SU-DHL-6 (cell line): ENCODE measurements at regions not wholly inside any gene's neighbourhood (a gene's known extent, or its start where the extent isn't known, plus 50 kb on each side); places are given as distances from the start of the nearest gene placed in this dataset.

Experiments
- H2AFZ ChIP-seq: fragments of 200-600 bp; sonication (generic); 2 replicates; pipeline ENCODE4 v1.6.1; 2014; ENCODE audit warnings: low read depth, mild to moderate bottlenecking, moderate library complexity, mixed read lengths, antibody characterized with exemption, low read length; ENCODE audit not compliant: severe bottlenecking
- H3F3A ChIP-seq: fragments of 200-600 bp; shearing (Covaris generic); 2 replicates; pipeline ENCODE4 v1.6.0; 2016; ENCODE audit warnings: antibody characterized with exemption, mild to moderate bottlenecking; ENCODE audit not compliant: insufficient read depth
- H3K27ac ChIP-seq: fragments of 200-600 bp; sonication (generic); 2 replicates; pipeline ENCODE4 v1.5.1; 2016; ENCODE audit warnings: low read depth, mild to moderate bottlenecking, low read length, moderate library complexity, mixed read lengths
- H3K27me3 ChIP-seq: fragments of 200-600 bp; sonication (generic), shearing (Covaris generic); 2 replicates; pipeline ENCODE4 v1.6.0; 2014; ENCODE audit warnings: mild to moderate bottlenecking, low read length
- H3K36me3 ChIP-seq: fragments of 200-600 bp; sonication (generic); 2 replicates; pipeline ENCODE4 v1.6.1; 2014; ENCODE audit warnings: mild to moderate bottlenecking, low read length, mixed read lengths
- H3K4me2 ChIP-seq: fragments of 300-600, 200-600 bp; shearing (Covaris generic), sonication (generic); 2 replicates; pipeline ENCODE4 v1.6.0; 2014; ENCODE audit warnings: low read length, low read depth, mild to moderate bottlenecking; ENCODE audit not compliant: poor library complexity, severe bottlenecking
- H3K4me3 ChIP-seq: fragments of 200-600 bp; sonication (generic); 2 replicates; pipeline ENCODE4 v1.5.1; 2014; ENCODE audit warnings: antibody characterized with exemption, low read length, mild to moderate bottlenecking, mixed read lengths; ENCODE audit not compliant: insufficient read depth, poor library complexity, severe bottlenecking
- H3K79me2 ChIP-seq: fragments of 200-600 bp; sonication (generic); 2 replicates; pipeline ENCODE4 v1.6.1; 2014; ENCODE audit warnings: mild to moderate bottlenecking, low read length, moderate library complexity; ENCODE audit not compliant: insufficient read depth
- H3K9ac ChIP-seq: fragments of 200-600 bp; sonication (generic); 2 replicates; pipeline ENCODE4 v1.7.0; 2014; ENCODE audit warnings: mild to moderate bottlenecking, low read length
- H3K9me2 ChIP-seq: fragments of 200-600 bp; sonication (generic); replicated peaks from 2 replicates; pipeline ENCODE4 v1.6.1; 2014; ENCODE audit warnings: low read length; ENCODE audit not compliant: insufficient read depth
- H3K9me3 ChIP-seq: fragments of 200-600 bp; sonication (generic); 2 replicates; pipeline ENCODE4 v1.6.1; 2014; ENCODE audit warnings: low read length, mixed read lengths; ENCODE audit not compliant: insufficient read depth
- H4K20me1 ChIP-seq: fragments of 200-600 bp; sonication (generic); 2 replicates; pipeline ENCODE4 v1.6.1; 2014; ENCODE audit warnings: low read depth, mild to moderate bottlenecking, antibody characterized with exemption, low read length, moderate library complexity, mixed read lengths
- EZH2phosphoT487 ChIP-seq: fragments of 200-600 bp; sonication (generic), shearing (Covaris generic); conservative IDR thresholded peaks from 2 replicates; pipeline ENCODE4 v1.6.1; 2018; ENCODE audit warnings: mild to moderate bottlenecking, antibody characterized with exemption, low read length, moderate library complexity, mixed read lengths
- TF ChIP-seq, protein P1 (sequence below): fragments of 200-600 bp; sonication (generic); IDR thresholded peaks from one replicate; pipeline ENCODE4 v1.5.1; 2017; ENCODE audit warnings: antibody characterized with exemption, mild to moderate bottlenecking, low read length, moderate library complexity; ENCODE audit not compliant: insufficient read depth, poor library complexity, severe bottlenecking

DNA sequence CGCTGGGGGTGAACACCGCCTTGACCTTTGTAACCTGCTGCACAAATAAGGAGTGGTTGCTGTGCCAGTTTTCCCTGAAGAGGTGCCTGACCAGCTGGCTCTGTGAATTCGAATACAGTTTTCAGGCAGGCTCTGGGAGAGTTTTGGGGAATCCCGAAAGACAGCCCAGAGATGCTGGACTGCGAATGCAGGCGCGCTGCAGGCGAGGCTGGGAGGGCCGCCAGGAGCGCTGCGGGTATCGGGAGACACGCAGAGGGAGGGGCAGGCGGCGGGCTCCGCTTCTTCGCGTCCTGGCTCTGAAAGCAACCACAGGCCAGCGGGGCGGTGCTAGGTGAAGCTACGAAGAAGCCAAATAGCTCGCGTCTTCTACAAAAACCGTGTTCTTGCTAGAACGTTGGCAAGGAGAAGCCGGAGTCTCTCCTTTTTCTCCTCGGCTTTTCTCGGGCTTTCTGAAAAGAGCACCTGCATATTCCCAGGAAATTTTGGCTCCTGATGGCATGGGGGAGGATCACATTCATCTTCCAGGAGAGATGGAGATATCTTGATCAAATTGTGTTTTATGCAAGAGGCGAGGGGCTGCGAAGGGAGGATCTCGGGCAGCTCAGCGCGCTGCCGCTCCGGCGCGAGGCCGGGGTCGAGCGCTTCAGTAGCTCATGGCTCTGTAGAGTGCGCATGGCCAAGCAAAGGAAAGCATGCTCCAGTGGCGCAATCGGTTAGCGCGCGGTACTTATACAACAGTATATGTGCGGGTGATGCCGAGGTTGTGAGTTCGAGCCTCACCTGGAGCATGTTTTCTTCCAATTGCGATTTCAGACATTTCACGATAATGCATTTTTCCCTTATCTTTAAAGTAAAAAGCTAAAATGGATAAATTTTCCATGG is 158.1 kb upstream of the ZNF184 start:
- Histone ChIP-seq H3K36me3 (no peaks in the 10 kb centered on the region), H3K9me3 (no peaks in the 10 kb centered on the region), H3K4me2 (no peak overlapping the region), H3K4me3 (no peak overlapping the region), H3F3A (no peaks in the 10 kb centered on the region), H4K20me1 (no peaks in the 10 kb centered on the region), H2AFZ (no peak overlapping the region), H3K27ac (no peak overlapping the region), H3K79me2 (no peaks in the 10 kb centered on the region), H3K9ac (no peak overlapping the region), H3K27me3 (no peaks in the 10 kb centered on the region), H3K9me2 (no peaks in the 10 kb centered on the region)
- TF ChIP-seq EZH2phosphoT487, result no peak
- TF ChIP-seq, protein P1, sequence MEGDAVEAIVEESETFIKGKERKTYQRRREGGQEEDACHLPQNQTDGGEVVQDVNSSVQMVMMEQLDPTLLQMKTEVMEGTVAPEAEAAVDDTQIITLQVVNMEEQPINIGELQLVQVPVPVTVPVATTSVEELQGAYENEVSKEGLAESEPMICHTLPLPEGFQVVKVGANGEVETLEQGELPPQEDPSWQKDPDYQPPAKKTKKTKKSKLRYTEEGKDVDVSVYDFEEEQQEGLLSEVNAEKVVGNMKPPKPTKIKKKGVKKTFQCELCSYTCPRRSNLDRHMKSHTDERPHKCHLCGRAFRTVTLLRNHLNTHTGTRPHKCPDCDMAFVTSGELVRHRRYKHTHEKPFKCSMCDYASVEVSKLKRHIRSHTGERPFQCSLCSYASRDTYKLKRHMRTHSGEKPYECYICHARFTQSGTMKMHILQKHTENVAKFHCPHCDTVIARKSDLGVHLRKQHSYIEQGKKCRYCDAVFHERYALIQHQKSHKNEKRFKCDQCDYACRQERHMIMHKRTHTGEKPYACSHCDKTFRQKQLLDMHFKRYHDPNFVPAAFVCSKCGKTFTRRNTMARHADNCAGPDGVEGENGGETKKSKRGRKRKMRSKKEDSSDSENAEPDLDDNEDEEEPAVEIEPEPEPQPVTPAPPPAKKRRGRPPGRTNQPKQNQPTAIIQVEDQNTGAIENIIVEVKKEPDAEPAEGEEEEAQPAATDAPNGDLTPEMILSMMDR, result no peak

DNA sequence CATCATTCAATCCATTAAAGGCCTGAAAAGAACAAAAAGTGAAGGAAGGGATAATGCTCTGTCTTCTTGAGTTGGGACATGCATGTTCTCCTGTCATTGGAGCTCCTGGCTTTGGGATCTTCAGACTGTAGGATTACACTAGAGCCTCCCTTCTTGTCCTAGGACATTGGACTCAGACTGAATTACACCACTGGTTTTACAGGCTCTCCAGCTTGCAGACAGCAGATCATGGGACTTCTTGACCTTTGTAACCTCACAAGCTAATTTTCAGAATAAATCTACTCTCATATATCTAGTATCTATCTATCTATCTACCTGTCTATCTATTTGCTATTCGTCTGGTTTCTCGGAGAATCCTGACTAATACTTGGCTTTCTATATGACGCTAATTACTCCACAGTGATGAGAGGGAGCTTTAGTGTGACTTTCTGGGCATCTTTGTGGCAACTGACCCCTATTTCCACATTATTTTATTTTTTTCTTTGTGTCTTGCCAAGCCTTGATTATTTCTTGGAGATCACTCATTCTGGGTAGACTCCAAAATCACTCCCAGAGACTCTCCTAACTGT is 151.9 kb upstream of the ZNF184 start:
- no peaks in the 10 kb centered on the region for H3K36me3 ChIP-seq
- no peaks in the 10 kb centered on the region for H3F3A ChIP-seq
- no peak overlapping the region for H2AFZ ChIP-seq
- H4K20me1 ChIP-seq, result no peaks in the 10 kb centered on the region; the same call in 1 of the 2 replicates
- H3K27ac ChIP-seq, result no peak overlapping the region
- H3K9me3 ChIP-seq, result no peaks in the 10 kb centered on the region
- H3K4me3 ChIP-seq, result no peak overlapping the region
- no peak overlapping the region for H3K4me2 ChIP-seq
- no peak overlapping the region for H3K9ac ChIP-seq
- H3K79me2 ChIP-seq, result no peaks in the 10 kb centered on the region
- TF ChIP-seq, protein P1, result no peak
- TF ChIP-seq EZH2phosphoT487, result no peak
- H3K27me3 ChIP-seq, result no peaks in the 10 kb centered on the region
- no peaks in the 10 kb centered on the region for H3K9me2 ChIP-seq

DNA sequence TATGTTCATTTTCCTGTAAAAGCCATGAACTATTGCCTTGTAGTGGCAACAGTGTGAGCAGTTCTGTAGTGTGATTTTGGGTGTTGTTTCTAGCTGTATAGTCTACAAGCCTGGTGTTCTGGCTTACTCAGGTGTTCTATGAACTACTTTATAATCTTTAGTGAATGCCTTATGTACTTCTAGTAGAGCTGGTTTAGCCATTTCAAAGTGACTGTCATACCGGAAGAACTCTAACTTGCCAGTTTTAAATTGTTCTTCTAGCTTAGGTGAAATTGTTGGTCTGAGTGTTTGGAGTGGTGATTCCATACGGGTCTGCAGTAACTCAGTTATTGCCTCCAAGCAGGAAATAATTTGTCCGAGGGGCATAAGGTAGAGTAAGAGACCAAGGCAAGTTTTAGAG is 150.2 kb upstream of the ZNF184 start:
- no peaks in the 10 kb centered on the region for H3K9me3 ChIP-seq
- H3K4me3 ChIP-seq, result no peak overlapping the region
- H3K79me2 ChIP-seq, result no peaks in the 10 kb centered on the region
- H3F3A ChIP-seq, result no peaks in the 10 kb centered on the region
- no peak for TF ChIP-seq EZH2phosphoT487
- TF ChIP-seq, protein P1, result no peak
- no peak overlapping the region for H3K4me2 ChIP-seq
- H3K9ac ChIP-seq, result no peak overlapping the region
- no peaks in the 10 kb centered on the region for H3K27me3 ChIP-seq
- no peak overlapping the region for H2AFZ ChIP-seq
- no peaks in the 10 kb centered on the region for H3K36me3 ChIP-seq
- no peak overlapping the region for H3K27ac ChIP-seq
- no peaks in the 10 kb centered on the region for H3K9me2 ChIP-seq
- H4K20me1 ChIP-seq, result no peaks in the 10 kb centered on the region; the same call in 1 of the 2 replicates
